ENCODE measurements at regions not wholly inside any gene's neighbourhood (a gene's known extent, or its start where the extent isn't known, plus 50 kb on each side); places are given as distances from the start of the nearest gene placed in this dataset.
A peak's percentile ranks its signal among the peaks of the same experiment; 100 is the strongest.

GRCh38 chr15:94100863-94101262 lies 130.5 kb upstream of the MCTP2 start:
- ATAC-seq: no peak
- intact Hi-C loops (cut with DNase I): no loop called here
- Histone ChIP-seq H3K27me3 (ENCODE audit: control insufficient read depth, insufficient read depth) (no peaks in the 10 kb centered on the region), H3K4me1 (ENCODE audit: control insufficient read depth, insufficient read depth, low read length) (no peaks in the 10 kb centered on the region), H3K27ac (ENCODE audit: low read length) (no peak overlapping the region), H3K4me3 (ENCODE audit: low read length) (no peak overlapping the region), H3K9me3 (ENCODE audit: control insufficient read depth, low read length) (no peaks in the 10 kb centered on the region)
- WGBS: 62% methylated on average over 5 of the region's 5 CpGs
- no peak for DNase-seq

GRCh38 chr15:94099574-94099960 lies 131.8 kb upstream of the MCTP2 start:
- Histone ChIP-seq H3K9me3 (ENCODE audit: control insufficient read depth, low read length) (no peaks in the 10 kb centered on the region), H3K4me1 (ENCODE audit: control insufficient read depth, insufficient read depth, low read length) (no peaks in the 10 kb centered on the region), H3K4me3 (ENCODE audit: low read length) (no peak overlapping the region), H3K27ac (ENCODE audit: low read length) (no peak overlapping the region), H3K27me3 (ENCODE audit: control insufficient read depth, insufficient read depth) (no peaks in the 10 kb centered on the region)
- WGBS: 81% methylated on average over 3 of the region's 3 CpGs
- intact Hi-C loops (cut with DNase I): no loop called here
- ATAC-seq (no peak), DNase-seq (no peak)

GRCh38 chr15:94098921-94099573 lies 132.3 kb upstream of the MCTP2 start:
- H3K27ac ChIP-seq (ENCODE audit: low read length): no peak overlapping the region
- H3K4me3 ChIP-seq (ENCODE audit: low read length): no peak overlapping the region
- intact Hi-C loops (cut with DNase I): no loop called here
- H3K9me3 ChIP-seq (ENCODE audit: control insufficient read depth, low read length): no peaks in the 10 kb centered on the region
- no peaks in the 10 kb centered on the region for H3K27me3 ChIP-seq (ENCODE audit: control insufficient read depth, insufficient read depth)
- no peak for DNase-seq
- WGBS: 56% methylated on average over 5 of the region's 5 CpGs
- ATAC-seq: no peak
- H3K4me1 ChIP-seq (ENCODE audit: control insufficient read depth, insufficient read depth, low read length): no peaks in the 10 kb centered on the region

- ATAC-seq (no peak), DNase-seq (no peak)
- Histone ChIP-seq H3K4me3 (ENCODE audit: low read length) (no peak overlapping the region), H3K9me3 (ENCODE audit: control insufficient read depth, low read length) (no peaks in the 10 kb centered on the region), H3K4me1 (ENCODE audit: control insufficient read depth, insufficient read depth, low read length) (no peaks in the 10 kb centered on the region), H3K27ac (ENCODE audit: low read length) (no peak overlapping the region), H3K27me3 (ENCODE audit: control insufficient read depth, insufficient read depth) (no peaks in the 10 kb centered on the region)
- intact Hi-C loops (cut with DNase I): no loop called here
- WGBS: 85% methylated on average over 6 of the region's 6 CpGs
Measured at GRCh38 chr15:94097552-94097951, 133.8 kb upstream of the MCTP2 start.

- H3K9me3 ChIP-seq (ENCODE audit: control insufficient read depth, low read length): no peaks in the 10 kb centered on the region
- 69% methylated on average over 1 of the region's 1 CpG for WGBS
- no peak for ATAC-seq
- H3K4me1 ChIP-seq (ENCODE audit: control insufficient read depth, insufficient read depth, low read length): no peaks in the 10 kb centered on the region
- H3K4me3 ChIP-seq (ENCODE audit: low read length): no peak overlapping the region
- H3K27me3 ChIP-seq (ENCODE audit: control insufficient read depth, insufficient read depth): no peaks in the 10 kb centered on the region
- DNase-seq: no peak
- intact Hi-C loops (cut with DNase I): no loop called here
- H3K27ac ChIP-seq (ENCODE audit: low read length): no peak overlapping the region
Measured at GRCh38 chr15:94094310-94094709, 137.1 kb upstream of the MCTP2 start.

- H3K4me1 ChIP-seq (ENCODE audit: control insufficient read depth, insufficient read depth, low read length): no peaks in the 10 kb centered on the region
Measured at GRCh38 chr15:94086341-94086740, 145.0 kb upstream of the MCTP2 start.

GRCh38 chr15:94083467-94084052 lies 147.8 kb upstream of the MCTP2 start:
- Histone ChIP-seq H3K9me3 (ENCODE audit: control insufficient read depth, low read length) (no peaks in the 10 kb centered on the region), H3K4me3 (ENCODE audit: low read length) (no peak overlapping the region), H3K27me3 (ENCODE audit: control insufficient read depth, insufficient read depth) (no peaks in the 10 kb centered on the region), H3K27ac (ENCODE audit: low read length) (no peak overlapping the region), H3K4me1 (ENCODE audit: control insufficient read depth, insufficient read depth, low read length) (no peaks in the 10 kb centered on the region)
- intact Hi-C loops (cut with DNase I): no loop called here
- peak in 1 of 3 donors; percentile 37 for DNase-seq
- ATAC-seq: no peak
- 82% methylated on average over 6 of the region's 6 CpGs for WGBS

More at GRCh38 chr15:94086341-94086740, 145.0 kb upstream of the MCTP2 start:
- H3K27me3 ChIP-seq (ENCODE audit: control insufficient read depth, insufficient read depth): no peaks in the 10 kb centered on the region
- DNase-seq (no peak), ATAC-seq (no peak)
- intact Hi-C loops (cut with DNase I): no loop called here
- no peak overlapping the region for H3K27ac ChIP-seq (ENCODE audit: low read length)
- H3K4me3 ChIP-seq (ENCODE audit: low read length): no peak overlapping the region
- H3K9me3 ChIP-seq (ENCODE audit: control insufficient read depth, low read length): no peaks in the 10 kb centered on the region

GRCh38 chr15:94081829-94082228 lies 149.5 kb upstream of the MCTP2 start:
- Histone ChIP-seq H3K27ac (ENCODE audit: low read length) (no peak overlapping the region), H3K4me1 (ENCODE audit: control insufficient read depth, insufficient read depth, low read length) (no peaks in the 10 kb centered on the region), H3K4me3 (ENCODE audit: low read length) (no peak overlapping the region), H3K27me3 (ENCODE audit: control insufficient read depth, insufficient read depth) (no peaks in the 10 kb centered on the region), H3K9me3 (ENCODE audit: control insufficient read depth, low read length) (no peaks in the 10 kb centered on the region)
- 42% methylated on average over 4 of the region's 4 CpGs for WGBS
- intact Hi-C loops (cut with DNase I): no loop called here
- ATAC-seq: no peak
- no peak for DNase-seq

- no peaks in the 10 kb centered on the region for H3K4me1 ChIP-seq (ENCODE audit: control insufficient read depth, insufficient read depth, low read length)
Measured at GRCh38 chr15:94080989-94081605, 150.3 kb upstream of the MCTP2 start.

GRCh38 chr15:94080416-94080815 lies 150.9 kb upstream of the MCTP2 start:
- ATAC-seq: peak; percentile 59 to 63
- 50% methylated on average over 8 of the region's 8 CpGs for WGBS
- no peaks in the 10 kb centered on the region for H3K4me1 ChIP-seq (ENCODE audit: control insufficient read depth, insufficient read depth, low read length)
- H3K27me3 ChIP-seq (ENCODE audit: control insufficient read depth, insufficient read depth): no peaks in the 10 kb centered on the region
- intact Hi-C loops (cut with DNase I): no loop called here
- H3K27ac ChIP-seq (ENCODE audit: low read length): no peak overlapping the region
- no peaks in the 10 kb centered on the region for H3K9me3 ChIP-seq (ENCODE audit: control insufficient read depth, low read length)
- DNase-seq: peak; percentile 57 to 81 (median 71)
- no peak overlapping the region for H3K4me3 ChIP-seq (ENCODE audit: low read length)

More at GRCh38 chr15:94080989-94081605, 150.3 kb upstream of the MCTP2 start:
- no peak for DNase-seq
- intact Hi-C loops (cut with DNase I): no loop called here
- Histone ChIP-seq H3K4me3 (ENCODE audit: low read length) (no peak overlapping the region), H3K27ac (ENCODE audit: low read length) (no peak overlapping the region), H3K27me3 (ENCODE audit: control insufficient read depth, insufficient read depth) (no peaks in the 10 kb centered on the region), H3K9me3 (ENCODE audit: control insufficient read depth, low read length) (no peaks in the 10 kb centered on the region)
- 90% methylated on average over 14 of the region's 14 CpGs for WGBS
- no peak for ATAC-seq

GRCh38 chr15:94079968-94080367 lies 151.4 kb upstream of the MCTP2 start:
- no peaks in the 10 kb centered on the region for H3K27me3 ChIP-seq (ENCODE audit: control insufficient read depth, insufficient read depth)
- intact Hi-C loops (cut with DNase I): no loop called here
- H3K9me3 ChIP-seq (ENCODE audit: control insufficient read depth, low read length): no peaks in the 10 kb centered on the region
- ATAC-seq (no peak), DNase-seq (no peak)
- no peak overlapping the region for H3K4me3 ChIP-seq (ENCODE audit: low read length)
- no peaks in the 10 kb centered on the region for H3K4me1 ChIP-seq (ENCODE audit: control insufficient read depth, insufficient read depth, low read length)
- H3K27ac ChIP-seq (ENCODE audit: low read length): no peak overlapping the region
- WGBS: 93% methylated on average over 4 of the region's 4 CpGs
